WTC11 (cell line): ENCODE measurements at regions not wholly inside any gene's neighbourhood (a gene's known extent, or its start where the extent isn't known, plus 50 kb on each side); places are given as distances from the start of the nearest gene placed in this dataset.

Experiments
- CREB1 ChIP-seq: sonication (generic); formaldehyde crosslinking; IDR thresholded peaks from 2 replicates; pipeline ENCODE4 v1.8.0; 2023; ENCODE audit warnings: mild to moderate bottlenecking, missing genetic modification reagents
- ESRRA ChIP-seq: sonication (generic); formaldehyde crosslinking; IDR thresholded peaks from 2 replicates; pipeline ENCODE4 v1.8.1; 2022; ENCODE audit warnings: mild to moderate bottlenecking, missing genetic modification reagents, borderline replicate concordance
- NFE2L1 ChIP-seq: sonication (generic); formaldehyde crosslinking; IDR thresholded peaks from 2 replicates; pipeline ENCODE4 v1.8.1; 2023; ENCODE audit warnings: missing genetic modification reagents
- TF ChIP-seq, protein P1 (sequence below): fragments of 200-600 bp; IDR thresholded peaks from 2 replicates; pipeline ENCODE4 v1.8.0; 2022; ENCODE audit warnings: antibody characterized with exemption

DNA sequence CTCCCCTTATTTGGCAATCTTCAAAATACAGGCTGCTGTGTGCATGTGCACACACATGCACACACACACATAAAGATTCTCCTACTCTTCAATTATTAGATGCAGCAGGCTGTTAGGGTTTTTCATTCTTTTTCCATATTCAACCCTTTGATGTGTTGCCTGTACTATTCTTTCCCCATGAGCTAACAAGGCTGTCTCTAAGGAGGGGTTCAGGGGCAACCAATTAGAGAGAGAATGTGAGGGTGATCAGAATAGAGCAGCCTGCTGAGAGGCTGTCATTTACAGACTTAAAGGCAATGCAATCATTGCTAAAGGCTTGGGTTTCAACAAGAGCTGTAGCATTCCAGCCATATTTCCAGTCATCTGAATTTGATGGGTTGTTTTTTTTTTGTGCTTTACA, 467.4 kb upstream of the ID4 start:
- TF ChIP-seq, protein P1, sequence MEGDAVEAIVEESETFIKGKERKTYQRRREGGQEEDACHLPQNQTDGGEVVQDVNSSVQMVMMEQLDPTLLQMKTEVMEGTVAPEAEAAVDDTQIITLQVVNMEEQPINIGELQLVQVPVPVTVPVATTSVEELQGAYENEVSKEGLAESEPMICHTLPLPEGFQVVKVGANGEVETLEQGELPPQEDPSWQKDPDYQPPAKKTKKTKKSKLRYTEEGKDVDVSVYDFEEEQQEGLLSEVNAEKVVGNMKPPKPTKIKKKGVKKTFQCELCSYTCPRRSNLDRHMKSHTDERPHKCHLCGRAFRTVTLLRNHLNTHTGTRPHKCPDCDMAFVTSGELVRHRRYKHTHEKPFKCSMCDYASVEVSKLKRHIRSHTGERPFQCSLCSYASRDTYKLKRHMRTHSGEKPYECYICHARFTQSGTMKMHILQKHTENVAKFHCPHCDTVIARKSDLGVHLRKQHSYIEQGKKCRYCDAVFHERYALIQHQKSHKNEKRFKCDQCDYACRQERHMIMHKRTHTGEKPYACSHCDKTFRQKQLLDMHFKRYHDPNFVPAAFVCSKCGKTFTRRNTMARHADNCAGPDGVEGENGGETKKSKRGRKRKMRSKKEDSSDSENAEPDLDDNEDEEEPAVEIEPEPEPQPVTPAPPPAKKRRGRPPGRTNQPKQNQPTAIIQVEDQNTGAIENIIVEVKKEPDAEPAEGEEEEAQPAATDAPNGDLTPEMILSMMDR = no peak
- TF ChIP-seq CREB1 (CRISPR knock-in tag) (no peak), NFE2L1 (no peak), ESRRA (CRISPR knock-in tag) (no peak)
